ENCODE measurements at regions not wholly inside any gene's neighbourhood (a gene's known extent, or its start where the extent isn't known, plus 50 kb on each side); places are given as distances from the start of the nearest gene placed in this dataset.
"Not testable (repeated sequence)": the region's sequence is repeated elsewhere in the genome, so short reads cannot be mapped to it uniquely, and the experiment has no call there.

GRCh38 chr1:157313240-157313807, 175.1 kb upstream of the ETV3 start:
- peaks cover 9% of the 10 kb centered on the region for H3K27me3 ChIP-seq (ENCODE audit: insufficient read depth, low read length)
- H3K4me1 ChIP-seq (ENCODE audit: insufficient read depth, low read length) = no peaks in the 10 kb centered on the region
- H3K36me3 ChIP-seq (ENCODE audit: insufficient read depth, low read length) = no peaks in the 10 kb centered on the region
- H3K9me3 ChIP-seq (ENCODE audit: low read depth, low read length) = no peaks in the 10 kb centered on the region
- no peak overlapping the region for H3K4me2 ChIP-seq (ENCODE audit: insufficient read depth, low read length)
- no peak for DNase-seq (ENCODE audit: insufficient read length, low spot score, missing footprints)
- no peak overlapping the region for H2AFZ ChIP-seq (ENCODE audit: low read length)
- TF ChIP-seq, protein P1, sequence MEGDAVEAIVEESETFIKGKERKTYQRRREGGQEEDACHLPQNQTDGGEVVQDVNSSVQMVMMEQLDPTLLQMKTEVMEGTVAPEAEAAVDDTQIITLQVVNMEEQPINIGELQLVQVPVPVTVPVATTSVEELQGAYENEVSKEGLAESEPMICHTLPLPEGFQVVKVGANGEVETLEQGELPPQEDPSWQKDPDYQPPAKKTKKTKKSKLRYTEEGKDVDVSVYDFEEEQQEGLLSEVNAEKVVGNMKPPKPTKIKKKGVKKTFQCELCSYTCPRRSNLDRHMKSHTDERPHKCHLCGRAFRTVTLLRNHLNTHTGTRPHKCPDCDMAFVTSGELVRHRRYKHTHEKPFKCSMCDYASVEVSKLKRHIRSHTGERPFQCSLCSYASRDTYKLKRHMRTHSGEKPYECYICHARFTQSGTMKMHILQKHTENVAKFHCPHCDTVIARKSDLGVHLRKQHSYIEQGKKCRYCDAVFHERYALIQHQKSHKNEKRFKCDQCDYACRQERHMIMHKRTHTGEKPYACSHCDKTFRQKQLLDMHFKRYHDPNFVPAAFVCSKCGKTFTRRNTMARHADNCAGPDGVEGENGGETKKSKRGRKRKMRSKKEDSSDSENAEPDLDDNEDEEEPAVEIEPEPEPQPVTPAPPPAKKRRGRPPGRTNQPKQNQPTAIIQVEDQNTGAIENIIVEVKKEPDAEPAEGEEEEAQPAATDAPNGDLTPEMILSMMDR (IDR thresholded peaks at IDR 0.05; ENCODE audit: extremely low read depth, low read depth, low read length) = no peak
- no peaks in the 10 kb centered on the region for H3K79me2 ChIP-seq (ENCODE audit: insufficient read depth, low read length)
- no peaks in the 10 kb centered on the region for H4K20me1 ChIP-seq (ENCODE audit: insufficient read depth, low read length)
- H3K4me3 ChIP-seq (ENCODE audit: insufficient read depth, low read length) = no peak overlapping the region
- no peak overlapping the region for H3K27ac ChIP-seq (ENCODE audit: low read depth, low read length)

GRCh38 chr1:157312082-157312812, 174.1 kb upstream of the ETV3 start:
- peak; percentile 46 for DNase-seq (ENCODE audit: insufficient read length, low spot score, missing footprints)
- no peaks in the 10 kb centered on the region for H3K9me3 ChIP-seq (ENCODE audit: low read depth, low read length)
- no peaks in the 10 kb centered on the region for H3K4me1 ChIP-seq (ENCODE audit: insufficient read depth, low read length)
- H2AFZ ChIP-seq (ENCODE audit: low read length) = no peak overlapping the region
- peaks cover 9% of the 10 kb centered on the region for H3K27me3 ChIP-seq (ENCODE audit: insufficient read depth, low read length)
- H3K4me3 ChIP-seq (ENCODE audit: insufficient read depth, low read length) = no peak overlapping the region
- no peak overlapping the region for H3K27ac ChIP-seq (ENCODE audit: low read depth, low read length)
- TF ChIP-seq, protein P1 (IDR thresholded peaks at IDR 0.05; ENCODE audit: extremely low read depth, low read depth, low read length) = no peak
- no peaks in the 10 kb centered on the region for H4K20me1 ChIP-seq (ENCODE audit: insufficient read depth, low read length)
- no peaks in the 10 kb centered on the region for H3K79me2 ChIP-seq (ENCODE audit: insufficient read depth, low read length)
- no peaks in the 10 kb centered on the region for H3K36me3 ChIP-seq (ENCODE audit: insufficient read depth, low read length)
- no peak overlapping the region for H3K4me2 ChIP-seq (ENCODE audit: insufficient read depth, low read length)

GRCh38 chr1:157311730-157312081, 173.5 kb upstream of the ETV3 start:
- no peaks in the 10 kb centered on the region for H3K79me2 ChIP-seq (ENCODE audit: insufficient read depth, low read length)
- H3K4me1 ChIP-seq (ENCODE audit: insufficient read depth, low read length) = no peaks in the 10 kb centered on the region
- H3K4me2 ChIP-seq (ENCODE audit: insufficient read depth, low read length) = no peak overlapping the region
- no peak for DNase-seq (ENCODE audit: insufficient read length, low spot score, missing footprints)
- H3K36me3 ChIP-seq (ENCODE audit: insufficient read depth, low read length) = no peaks in the 10 kb centered on the region
- H2AFZ ChIP-seq (ENCODE audit: low read length) = no peak overlapping the region
- no peaks in the 10 kb centered on the region for H3K9me3 ChIP-seq (ENCODE audit: low read depth, low read length)
- H3K4me3 ChIP-seq (ENCODE audit: insufficient read depth, low read length) = no peak overlapping the region
- H4K20me1 ChIP-seq (ENCODE audit: insufficient read depth, low read length) = no peaks in the 10 kb centered on the region
- TF ChIP-seq, protein P1 (IDR thresholded peaks at IDR 0.05; ENCODE audit: extremely low read depth, low read depth, low read length) = no peak
- peaks cover 9% of the 10 kb centered on the region for H3K27me3 ChIP-seq (ENCODE audit: insufficient read depth, low read length)
- H3K27ac ChIP-seq (ENCODE audit: low read depth, low read length) = no peak overlapping the region

GRCh38 chr1:157310805-157311729, 172.9 kb upstream of the ETV3 start:
- H3K4me3 ChIP-seq (ENCODE audit: insufficient read depth, low read length); H3K27ac ChIP-seq (ENCODE audit: low read depth, low read length); DNase-seq (ENCODE audit: insufficient read length, low spot score, missing footprints); H4K20me1 ChIP-seq (ENCODE audit: insufficient read depth, low read length); H3K36me3 ChIP-seq (ENCODE audit: insufficient read depth, low read length); H3K9me3 ChIP-seq (ENCODE audit: low read depth, low read length); H3K27me3 ChIP-seq (ENCODE audit: insufficient read depth, low read length); H3K4me1 ChIP-seq (ENCODE audit: insufficient read depth, low read length); H3K4me2 ChIP-seq (ENCODE audit: insufficient read depth, low read length); H3K79me2 ChIP-seq (ENCODE audit: insufficient read depth, low read length); H2AFZ ChIP-seq (ENCODE audit: low read length): not testable (repeated sequence)
- TF ChIP-seq, protein P1 (IDR thresholded peaks at IDR 0.05; ENCODE audit: extremely low read depth, low read depth, low read length) = peak; percentile 45
